OCI-LY3 (cell line): ENCODE measurements at regions not wholly inside any gene's neighbourhood (a gene's known extent, or its start where the extent isn't known, plus 50 kb on each side); places are given as distances from the start of the nearest gene placed in this dataset.

Experiments
- H2AFZ ChIP-seq: fragments of 200-600, 300-600 bp; shearing (Covaris generic); 2 replicates; pipeline ENCODE4 v1.6.0; 2014; ENCODE audit warnings: antibody characterized with exemption, low read depth, low read length
- H3K27ac ChIP-seq: fragments of 200-600, 300-600 bp; sonication (generic); 2 replicates; pipeline ENCODE4 v1.5.1; 2014; ENCODE audit warnings: mild to moderate bottlenecking, low read length, moderate library complexity, mixed read lengths
- H3K27me3 ChIP-seq: fragments of 200-600, 300-600 bp; sonication (generic); 2 replicates; pipeline ENCODE4 v1.6.1; 2014; ENCODE audit warnings: low read depth, low read length, mixed read lengths
- H3K36me3 ChIP-seq: fragments of 200-600, 300-600 bp; sonication (generic); replicated peaks from 2 replicates; pipeline ENCODE3; 2014; ENCODE audit warnings: low read depth, low read length, mixed read lengths
- H3K4me1 ChIP-seq: fragments of 300-600, 200-600 bp; sonication (generic); 2 replicates; pipeline ENCODE4 v1.6.1; 2014; ENCODE audit warnings: low read length, mixed read lengths
- H3K4me2 ChIP-seq: fragments of 200-600, 300-600 bp; sonication (generic); 2 replicates; pipeline ENCODE4 v1.6.1; 2014; ENCODE audit warnings: low read length, mixed read lengths
- H3K4me3 ChIP-seq: fragments of 300-600, 200-600 bp; sonication (generic); 2 replicates; pipeline ENCODE4 v1.5.1; 2014; ENCODE audit warnings: antibody characterized with exemption, mild to moderate bottlenecking, low read length, moderate library complexity
- H3K79me2 ChIP-seq: fragments of 300-600, 200-600 bp; shearing (Covaris generic); 2 replicates; pipeline ENCODE4 v1.6.1; 2014; ENCODE audit warnings: mild to moderate bottlenecking, low read length, mixed read lengths
- H3K9ac ChIP-seq: fragments of 300-600, 200-600 bp; shearing (Covaris generic); 2 replicates; pipeline ENCODE4 v1.6.0; 2014; ENCODE audit warnings: mild to moderate bottlenecking, low read length, moderate library complexity
- H3K9me3 ChIP-seq: fragments of 200-600, 300-600 bp; shearing (Covaris generic); 2 replicates; pipeline ENCODE4 v1.6.1; 2014; ENCODE audit warnings: low read length, mixed read lengths; ENCODE audit not compliant: insufficient read depth
- H4K20me1 ChIP-seq: fragments of 200-600, 300-600 bp; sonication (generic); 2 replicates; pipeline ENCODE4 v1.6.1; 2016; ENCODE audit warnings: low read length, mixed read lengths; ENCODE audit not compliant: insufficient read depth
- EZH2phosphoT487 ChIP-seq: fragments of 200-600 bp; shearing (Covaris generic); IDR thresholded peaks from 2 replicates; pipeline ENCODE4 v1.6.1; 2018; ENCODE audit warnings: antibody characterized with exemption, mixed run types, low read depth
- TF ChIP-seq, protein P1 (sequence below): fragments of 200-600, 300-600 bp; sonication (generic); IDR thresholded peaks from 2 replicates; pipeline ENCODE4 v1.5.1; 2014; ENCODE audit warnings: antibody characterized with exemption, low read length, low read depth

DNA sequence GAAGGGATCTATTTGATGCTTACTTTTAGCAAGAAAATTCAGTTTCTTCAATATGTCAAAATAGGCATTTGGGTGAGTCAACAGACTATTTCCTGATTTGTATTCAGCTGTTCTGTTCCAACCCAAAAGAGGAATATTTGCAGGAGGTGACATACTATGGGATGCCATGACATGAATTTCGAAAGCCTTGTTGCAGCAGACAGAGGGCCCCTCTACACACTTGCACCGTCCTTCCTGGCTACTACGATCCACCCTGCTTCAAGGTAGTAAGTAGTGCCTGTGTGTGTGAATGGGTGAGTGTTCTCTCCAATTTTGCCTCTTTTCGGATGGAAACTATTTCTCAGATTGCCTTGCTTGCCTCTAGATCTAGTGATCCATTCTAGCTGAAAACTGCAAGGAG, 413.0 kb upstream of the ADARB2 start:
- Histone ChIP-seq H3K4me3 (no peak overlapping the region), H3K4me2 (no peak overlapping the region), H3K27me3 (no peaks in the 10 kb centered on the region), H3K4me1 (no peaks in the 10 kb centered on the region), H3K9ac (no peak overlapping the region), H3K36me3 (no peaks in the 10 kb centered on the region), H2AFZ (no peak overlapping the region), H3K79me2 (no peaks in the 10 kb centered on the region), H4K20me1 (no peaks in the 10 kb centered on the region), H3K27ac (no peak overlapping the region), H3K9me3 (no peaks in the 10 kb centered on the region)
- no peak for TF ChIP-seq EZH2phosphoT487
- TF ChIP-seq, protein P1, sequence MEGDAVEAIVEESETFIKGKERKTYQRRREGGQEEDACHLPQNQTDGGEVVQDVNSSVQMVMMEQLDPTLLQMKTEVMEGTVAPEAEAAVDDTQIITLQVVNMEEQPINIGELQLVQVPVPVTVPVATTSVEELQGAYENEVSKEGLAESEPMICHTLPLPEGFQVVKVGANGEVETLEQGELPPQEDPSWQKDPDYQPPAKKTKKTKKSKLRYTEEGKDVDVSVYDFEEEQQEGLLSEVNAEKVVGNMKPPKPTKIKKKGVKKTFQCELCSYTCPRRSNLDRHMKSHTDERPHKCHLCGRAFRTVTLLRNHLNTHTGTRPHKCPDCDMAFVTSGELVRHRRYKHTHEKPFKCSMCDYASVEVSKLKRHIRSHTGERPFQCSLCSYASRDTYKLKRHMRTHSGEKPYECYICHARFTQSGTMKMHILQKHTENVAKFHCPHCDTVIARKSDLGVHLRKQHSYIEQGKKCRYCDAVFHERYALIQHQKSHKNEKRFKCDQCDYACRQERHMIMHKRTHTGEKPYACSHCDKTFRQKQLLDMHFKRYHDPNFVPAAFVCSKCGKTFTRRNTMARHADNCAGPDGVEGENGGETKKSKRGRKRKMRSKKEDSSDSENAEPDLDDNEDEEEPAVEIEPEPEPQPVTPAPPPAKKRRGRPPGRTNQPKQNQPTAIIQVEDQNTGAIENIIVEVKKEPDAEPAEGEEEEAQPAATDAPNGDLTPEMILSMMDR = no peak

DNA sequence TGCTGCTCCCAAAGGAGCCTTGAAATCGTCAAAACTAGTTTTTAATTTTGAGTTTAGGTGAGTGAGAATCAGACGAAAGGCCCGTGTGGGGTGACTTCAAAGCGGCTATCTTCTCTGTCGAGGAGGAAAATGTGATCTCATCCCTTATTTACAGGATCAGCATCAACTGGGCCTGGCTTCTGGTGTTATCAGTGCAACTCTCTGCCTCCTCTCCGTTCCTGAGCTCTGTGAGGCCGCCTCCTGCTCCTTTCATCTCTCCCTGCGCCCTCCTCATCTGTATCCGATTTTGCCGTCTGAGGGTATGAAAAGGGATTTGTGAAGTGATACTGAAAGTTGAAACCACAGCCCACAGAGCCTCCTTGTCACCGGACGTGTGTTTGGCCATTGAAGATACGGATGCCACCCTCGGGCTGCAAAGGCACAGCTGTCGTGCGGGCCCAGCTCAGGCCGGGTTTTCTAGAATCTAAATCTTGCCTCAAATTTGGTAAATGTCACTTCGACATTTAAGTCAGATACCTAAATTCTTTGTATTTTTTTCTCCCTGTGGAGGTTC, 408.7 kb upstream of the ADARB2 start:
- H3K27ac ChIP-seq = no peak overlapping the region
- no peak for TF ChIP-seq EZH2phosphoT487
- TF ChIP-seq, protein P1 = no peak
- H3K4me1 ChIP-seq = no peaks in the 10 kb centered on the region
- H3K79me2 ChIP-seq = no peaks in the 10 kb centered on the region
- no peak overlapping the region for H3K4me2 ChIP-seq
- H3K4me3 ChIP-seq = no peak overlapping the region
- H3K9me3 ChIP-seq = no peaks in the 10 kb centered on the region
- H3K9ac ChIP-seq = no peak overlapping the region
- H3K27me3 ChIP-seq = no peaks in the 10 kb centered on the region
- no peaks in the 10 kb centered on the region for H4K20me1 ChIP-seq
- no peak overlapping the region for H2AFZ ChIP-seq
- no peaks in the 10 kb centered on the region for H3K36me3 ChIP-seq

DNA sequence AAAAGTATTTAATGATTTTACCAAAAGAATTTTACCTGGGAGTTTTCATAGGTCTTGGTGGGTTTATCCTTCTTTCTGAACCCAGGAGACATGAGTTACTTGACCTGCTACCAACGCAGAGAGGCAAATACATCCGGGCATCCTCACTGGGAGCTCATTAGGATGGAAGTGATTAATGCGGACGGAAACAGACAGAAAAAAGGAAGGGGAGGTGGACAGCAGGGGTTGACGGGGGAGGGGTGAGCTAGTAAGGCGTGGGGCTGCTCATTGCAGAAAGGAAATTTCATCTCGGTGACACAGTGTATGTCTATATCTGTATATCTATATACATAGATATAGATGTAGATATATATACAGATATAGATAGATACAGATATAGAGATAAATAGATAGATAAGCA, 408.2 kb upstream of the ADARB2 start:
- Histone ChIP-seq H3K9ac (no peak overlapping the region), H3K27ac (no peak overlapping the region), H3K79me2 (no peaks in the 10 kb centered on the region), H3K4me3 (no peak overlapping the region), H3K4me2 (no peak overlapping the region), H4K20me1 (no peaks in the 10 kb centered on the region), H2AFZ (no peak overlapping the region), H3K9me3 (no peaks in the 10 kb centered on the region), H3K27me3 (no peaks in the 10 kb centered on the region), H3K36me3 (no peaks in the 10 kb centered on the region), H3K4me1 (no peaks in the 10 kb centered on the region)
- TF ChIP-seq, protein P1 = no peak
- TF ChIP-seq EZH2phosphoT487 = no peak

DNA sequence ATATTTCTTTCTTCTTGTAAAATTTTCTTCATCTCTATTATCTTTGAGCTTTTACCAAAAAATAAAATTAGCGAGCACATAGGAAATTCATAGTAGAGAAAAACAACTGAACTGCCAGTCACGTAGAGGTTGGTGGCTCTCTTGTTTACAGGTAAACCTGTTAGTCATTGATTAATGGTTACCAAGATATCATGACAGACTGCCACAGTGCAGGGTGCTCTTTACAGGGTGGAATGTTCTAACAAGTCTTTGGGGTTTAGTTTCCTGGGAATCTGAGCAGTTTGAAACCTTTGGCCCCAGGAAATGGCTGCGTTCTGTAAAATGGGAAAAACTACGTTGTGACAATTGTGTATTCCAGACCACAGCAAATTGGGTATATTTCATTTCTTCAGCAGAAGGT, 407.3 kb upstream of the ADARB2 start:
- Histone ChIP-seq H4K20me1 (no peaks in the 10 kb centered on the region), H3K79me2 (no peaks in the 10 kb centered on the region), H3K4me3 (no peak overlapping the region), H3K27me3 (no peaks in the 10 kb centered on the region), H3K9me3 (no peaks in the 10 kb centered on the region), H3K9ac (no peak overlapping the region), H2AFZ (no peak overlapping the region), H3K4me2 (no peak overlapping the region), H3K36me3 (no peaks in the 10 kb centered on the region), H3K27ac (no peak overlapping the region), H3K4me1 (no peaks in the 10 kb centered on the region)
- no peak for TF ChIP-seq EZH2phosphoT487
- TF ChIP-seq, protein P1 = no peak
